GM12878 (cell line): ENCODE measurements at regions not wholly inside any gene's neighbourhood (a gene's known extent, or its start where the extent isn't known, plus 50 kb on each side); places are given as distances from the start of the nearest gene placed in this dataset.
A peak's percentile ranks its signal among the peaks of the same experiment; 100 is the strongest.

Experiments
- ATAC-seq: fragments of 200-7000 bp; cut with Tn5 transposase; 3 replicates; pipeline ENCODE4 v1.9.1; 2020; ENCODE audit warnings: mild to moderate bottlenecking, moderate library complexity
- BruUV-seq: library from RNA; stranded (reverse); fragments of 400-500 nt; replicated peaks from 2 replicates; lab custom pipeline; 2021; lab: Mats Ljungman, UMichigan
- CTCF ChIA-PET: fragments of 300-600 bp; sonication (Branson Sonifier 250); formaldehyde crosslinking; extraction: SDS; loops from one replicate; lab custom pipeline; 2021; ENCODE audit warnings: inconsistent platforms; lab: Yijun Ruan, JAX
- POLR2A ChIA-PET: fragments of 350-600 bp; formaldehyde crosslinking; extraction: SDS; loops from one replicate; lab custom pipeline; 2021; ENCODE audit warnings: inconsistent platforms; lab: Charles Lee
- RAD21 ChIA-PET: fragments of 300-600 bp; sonication (Branson Sonifier 250); formaldehyde crosslinking; loops from one replicate; lab custom pipeline; 2023; ENCODE audit warnings: antibody characterized with exemption; ENCODE audit not compliant: unreplicated experiment; lab: Charles Lee
- SMC1A ChIA-PET: fragments of 300-600 bp; sonication (Branson Sonifier 250); formaldehyde crosslinking; loops from one replicate; lab custom pipeline; 2023; ENCODE audit not compliant: unreplicated experiment, uncharacterized antibody; lab: Charles Lee
- DNase-seq: peaks from one replicate; pipeline ENCODE4 v3.0.0-alpha.2; 2011; ENCODE audit warnings: low read depth, low spot score
- FAIRE-seq: peaks from 3 replicates; lab custom pipeline; 2011; peaks lifted over from hg19 to GRCh38; lab: Jason Lieb, UNC
- H2AFZ ChIP-seq: 2 replicates; pipeline ENCODE4 v1.6.0; 2011; ENCODE audit warnings: low read depth, low read length, control low read depth; ENCODE audit not compliant: control insufficient read depth
- H3K27ac ChIP-seq: 2 replicates; pipeline ENCODE4 v1.5.1; 2011; ENCODE audit warnings: control low read depth; ENCODE audit not compliant: control insufficient read depth, insufficient read depth
- H3K27me3 ChIP-seq, 2 experiments: replicated peaks in 1 of 2; 2 replicates each; pipeline versions ENCODE4 v1.6.0 to v1.6.1; 2011; ENCODE audit warnings: low read length in 1 of 2; ENCODE audit not compliant: control insufficient read depth in 2 of 2, insufficient read depth in 2 of 2
- H3K36me3 ChIP-seq, 2 experiments: 2 replicates each; pipeline ENCODE4 v1.5.1; 2011; ENCODE audit warnings: low read length in 1 of 2; ENCODE audit not compliant: control insufficient read depth in 2 of 2, insufficient read depth in 2 of 2
- H3K4me1 ChIP-seq: 2 replicates; pipeline ENCODE4 v1.6.1; 2011; ENCODE audit warnings: mild to moderate bottlenecking, low read length, moderate library complexity, mixed read lengths; ENCODE audit not compliant: control insufficient read depth, insufficient read depth
- H3K4me2 ChIP-seq: 2 replicates; pipeline ENCODE4 v1.6.0; 2011; ENCODE audit warnings: control low read depth; ENCODE audit not compliant: control insufficient read depth, insufficient read depth
- H3K4me3 ChIP-seq: fragments of 200-600 bp; sonication (generic); 2 replicates; pipeline ENCODE4 v1.5.1; 2016
- H3K79me2 ChIP-seq: 2 replicates; pipeline ENCODE4 v1.6.0; 2011; ENCODE audit warnings: low read length; ENCODE audit not compliant: control insufficient read depth, insufficient read depth
- H3K9ac ChIP-seq: 2 replicates; pipeline ENCODE4 v1.8.0; 2011; ENCODE audit warnings: low read length, control low read depth, mixed read lengths; ENCODE audit not compliant: control insufficient read depth, insufficient read depth
- H3K9me3 ChIP-seq: replicated peaks from 3 replicates; pipeline ENCODE4 v1.5.1; 2011; ENCODE audit warnings: mild to moderate bottlenecking, low read length; ENCODE audit not compliant: control insufficient read depth, insufficient read depth
- H4K20me1 ChIP-seq: 2 replicates; pipeline ENCODE4 v1.6.0; 2011; ENCODE audit not compliant: control insufficient read depth, insufficient read depth
- IKZF1 ChIP-seq: fragments of 450-650 bp; conservative IDR thresholded peaks from 2 replicates; pipeline ENCODE4 v1.6.1; 2017; ENCODE audit warnings: antibody characterized with exemption, mild to moderate bottlenecking
- POLR2AphosphoS2 ChIP-seq: IDR thresholded peaks from 2 replicates; pipeline ENCODE4 v1.6.1; 2011; ENCODE audit warnings: low read depth, mild to moderate bottlenecking, low read length, improper control_type of control experiment, moderate library complexity
- RUNX3 ChIP-seq: IDR thresholded peaks from 2 replicates; pipeline ENCODE4 v1.6.1; 2012; ENCODE audit warnings: low read length, inconsistent platforms
- SRF ChIP-seq, 2 experiments: IDR thresholded peaks; 2 replicates each; pipeline ENCODE4 v1.6.1; 2011; ENCODE audit warnings: low read depth in 2 of 2, low read length in 2 of 2, mild to moderate bottlenecking in 1 of 2, moderate library complexity in 1 of 2
- ZNF622 ChIP-seq: fragments of 450-650 bp; IDR thresholded peaks from 2 replicates; pipeline ENCODE4 v1.6.1; 2017; ENCODE audit warnings: mild to moderate bottlenecking, inconsistent platforms
- WGBS: methylation state at CpG from one replicate; pipeline ENCODE4 v1.1.6; 2016; ENCODE audit warnings: low lambda C conversion rate; ENCODE audit not compliant: insufficient replicate concordance, insufficient coverage; ENCODE audit errors: missing lambda C conversion rate; 5-methylcytosine and 5-hydroxymethylcytosine counted together
- in situ Hi-C: fragments of 300-500 bp; cut with MboI; formaldehyde crosslinking; loops from 9 replicates; pipeline ENCODE4 v1.14.3; 2018; ENCODE audit warnings: mixed read lengths
- intact Hi-C: fragments of 100-400 bp; cut with micrococcal nuclease; formaldehyde crosslinking; loops from one replicate; pipeline ENCODE4 v1.14.2; 2022; ENCODE audit not compliant: unreplicated experiment
- TF ChIP-seq, protein P1 (sequence below): fragments of 450-650 bp; IDR thresholded peaks from 2 replicates; pipeline ENCODE4 v1.6.1; 2017; ENCODE audit warnings: antibody characterized with exemption, mild to moderate bottlenecking, moderate library complexity
- TF ChIP-seq, protein P2 (sequence below): fragments of 450-650 bp; conservative IDR thresholded peaks from 2 replicates; pipeline ENCODE4 v1.6.1; 2017; ENCODE audit warnings: mild to moderate bottlenecking, moderate library complexity

DNA sequence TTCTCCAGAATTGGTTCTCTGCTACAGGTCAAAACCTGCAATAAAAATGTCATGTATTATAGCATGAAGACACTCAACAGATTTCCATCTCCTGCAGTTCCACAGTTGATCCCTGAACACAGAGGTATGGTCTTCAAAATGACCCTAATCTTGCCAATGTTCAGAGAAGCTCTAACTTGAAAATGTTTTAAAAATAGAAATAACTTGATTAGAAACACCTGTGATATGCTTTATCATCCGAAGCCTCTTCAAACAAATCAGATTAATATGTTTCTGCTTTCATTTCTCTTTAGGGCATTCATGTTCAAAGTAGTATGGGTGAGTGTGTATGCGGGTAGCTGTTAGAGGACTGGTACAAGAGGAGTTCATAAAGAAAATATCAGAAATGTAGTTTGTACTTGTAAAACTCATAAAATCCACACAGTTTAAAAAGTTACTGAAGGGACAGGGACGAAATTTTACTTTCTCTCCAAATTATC is 60.4 kb downstream of the KCNRG start:
- BruUV-seq = no TSS peak
- peak overlapping the region; percentile 39 for H3K9ac ChIP-seq
- in situ Hi-C loops = no loop called here

DNA sequence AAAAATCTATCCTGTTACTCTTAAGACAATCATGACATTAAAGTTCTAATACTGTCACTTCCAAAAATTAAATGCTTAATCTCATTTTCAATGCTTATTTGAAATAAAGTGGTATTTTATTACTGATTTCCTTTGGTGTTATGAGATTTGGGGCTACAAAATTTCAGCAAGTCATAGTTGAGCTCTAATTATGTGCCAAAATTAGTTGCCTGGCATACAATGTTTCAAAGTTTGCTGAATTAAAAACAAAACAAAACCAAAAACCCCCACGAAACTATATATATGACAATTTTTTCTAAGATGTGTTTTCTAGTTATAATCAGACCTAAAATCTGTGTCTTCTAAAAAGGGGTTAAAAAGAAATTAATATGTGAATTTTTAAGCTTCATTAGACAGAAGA is 62.2 kb downstream of the KCNRG start:
- 0% methylated on average over 1 of the region's 1 CpG for WGBS
- no peak for DNase-seq
- Histone ChIP-seq H3K4me2 (peak overlapping the region; percentile 56), H3K4me3 (peak overlapping the region; percentile 49), H3K79me2 (peaks cover 97% of the 10 kb centered on the region), H3K36me3 (no peaks in the 10 kb centered on the region), H3K4me1 (no peaks in the 10 kb centered on the region), H3K27ac (peak overlapping the region; percentile 57), H4K20me1 (no peaks in the 10 kb centered on the region), H3K27me3 (no peaks in the 10 kb centered on the region), H3K9me3 (no peaks in the 10 kb centered on the region), H3K9ac (peak overlapping the region; percentile 39), H2AFZ (no peak overlapping the region)
- ChIA-PET POLR2A (interaction anchor here (0.9 to 7.9 kb wide), 3 partner anchors 47 to 141 kb away, joined by 3 to 80 read pairs (median 3); partner anchors contain the start of genes SPRYD7 and TRIM13), CTCF (interaction anchor here (0.9 to 15.3 kb wide), 3 partner anchors 10 to 834 kb away, joined by 3 to 159 read pairs (median 3); partner anchors contain the start of gene TRIM13), SMC1A (interaction anchor here (0.6 to 5.6 kb wide), 9 partner anchors 9 to 834 kb away, joined by 3 to 38 read pairs (median 3); partner anchors contain the start of gene TRIM13), RAD21 (interaction anchor here (0.5 to 13.9 kb wide), 5 partner anchors 9 to 836 kb away, joined by 3 to 175 read pairs (median 5); partner anchors contain the start of genes RNASEH2B, SPRYD7 and TRIM13)
- ATAC-seq = no peak
- intact Hi-C loops = loop anchor here (5.0 kb wide), 1 partner anchor 140 kb away; the partner anchor contains the start of gene SPRYD7
- in situ Hi-C loops = no loop called here
- no TSS peak for BruUV-seq
- no peak for FAIRE-seq
- no peak for TF ChIP-seq ZNF622
- no peak for TF ChIP-seq SRF (IDR thresholded peaks at IDR 0.05; ENCODE audit: low read depth in 2 of 2, low read length in 2 of 2)
- no peak for TF ChIP-seq IKZF1
- TF ChIP-seq, protein P1, sequence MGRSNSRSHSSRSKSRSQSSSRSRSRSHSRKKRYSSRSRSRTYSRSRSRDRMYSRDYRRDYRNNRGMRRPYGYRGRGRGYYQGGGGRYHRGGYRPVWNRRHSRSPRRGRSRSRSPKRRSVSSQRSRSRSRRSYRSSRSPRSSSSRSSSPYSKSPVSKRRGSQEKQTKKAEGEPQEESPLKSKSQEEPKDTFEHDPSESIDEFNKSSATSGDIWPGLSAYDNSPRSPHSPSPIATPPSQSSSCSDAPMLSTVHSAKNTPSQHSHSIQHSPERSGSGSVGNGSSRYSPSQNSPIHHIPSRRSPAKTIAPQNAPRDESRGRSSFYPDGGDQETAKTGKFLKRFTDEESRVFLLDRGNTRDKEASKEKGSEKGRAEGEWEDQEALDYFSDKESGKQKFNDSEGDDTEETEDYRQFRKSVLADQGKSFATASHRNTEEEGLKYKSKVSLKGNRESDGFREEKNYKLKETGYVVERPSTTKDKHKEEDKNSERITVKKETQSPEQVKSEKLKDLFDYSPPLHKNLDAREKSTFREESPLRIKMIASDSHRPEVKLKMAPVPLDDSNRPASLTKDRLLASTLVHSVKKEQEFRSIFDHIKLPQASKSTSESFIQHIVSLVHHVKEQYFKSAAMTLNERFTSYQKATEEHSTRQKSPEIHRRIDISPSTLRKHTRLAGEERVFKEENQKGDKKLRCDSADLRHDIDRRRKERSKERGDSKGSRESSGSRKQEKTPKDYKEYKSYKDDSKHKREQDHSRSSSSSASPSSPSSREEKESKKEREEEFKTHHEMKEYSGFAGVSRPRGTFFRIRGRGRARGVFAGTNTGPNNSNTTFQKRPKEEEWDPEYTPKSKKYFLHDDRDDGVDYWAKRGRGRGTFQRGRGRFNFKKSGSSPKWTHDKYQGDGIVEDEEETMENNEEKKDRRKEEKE = no peak
- TF ChIP-seq, protein P2, sequence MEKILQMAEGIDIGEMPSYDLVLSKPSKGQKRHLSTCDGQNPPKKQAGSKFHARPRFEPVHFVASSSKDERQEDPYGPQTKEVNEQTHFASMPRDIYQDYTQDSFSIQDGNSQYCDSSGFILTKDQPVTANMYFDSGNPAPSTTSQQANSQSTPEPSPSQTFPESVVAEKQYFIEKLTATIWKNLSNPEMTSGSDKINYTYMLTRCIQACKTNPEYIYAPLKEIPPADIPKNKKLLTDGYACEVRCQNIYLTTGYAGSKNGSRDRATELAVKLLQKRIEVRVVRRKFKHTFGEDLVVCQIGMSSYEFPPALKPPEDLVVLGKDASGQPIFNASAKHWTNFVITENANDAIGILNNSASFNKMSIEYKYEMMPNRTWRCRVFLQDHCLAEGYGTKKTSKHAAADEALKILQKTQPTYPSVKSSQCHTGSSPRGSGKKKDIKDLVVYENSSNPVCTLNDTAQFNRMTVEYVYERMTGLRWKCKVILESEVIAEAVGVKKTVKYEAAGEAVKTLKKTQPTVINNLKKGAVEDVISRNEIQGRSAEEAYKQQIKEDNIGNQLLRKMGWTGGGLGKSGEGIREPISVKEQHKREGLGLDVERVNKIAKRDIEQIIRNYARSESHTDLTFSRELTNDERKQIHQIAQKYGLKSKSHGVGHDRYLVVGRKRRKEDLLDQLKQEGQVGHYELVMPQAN = no peak

More for the DNA sequence above, 60.4 kb downstream of the KCNRG start:
- H2AFZ ChIP-seq = no peak overlapping the region
- H3K4me3 ChIP-seq = peak overlapping the region; percentile 48
- peak; percentile 81 for FAIRE-seq
- peak overlapping the region; percentile 85 for H3K4me2 ChIP-seq
- no peaks in the 10 kb centered on the region for H4K20me1 ChIP-seq
- H3K4me1 ChIP-seq = peaks cover 8% of the 10 kb centered on the region; the same call in 1 of the 2 replicates
- SMC1A ChIA-PET = interaction anchor here (1.0 to 5.6 kb wide), 8 partner anchors 8 to 836 kb away, joined by 3 to 38 read pairs (median 4); partner anchors contain the start of gene TRIM13
- 0 out of 2 replicates have a peak, but pooled peaks have one; percentile 28 for TF ChIP-seq RUNX3
- TF ChIP-seq POLR2AphosphoS2 = no peak
- TF ChIP-seq, all 136 proteins: peak for 1
- Histone ChIP-seq H3K9me3 (no peaks in the 10 kb centered on the region), H3K36me3 (no peaks in the 10 kb centered on the region), H3K79me2 (peaks cover 100% of the 10 kb centered on the region), H3K27me3 (no peaks in the 10 kb centered on the region), H3K27ac (peak overlapping the region; percentile 51)
- peak; percentile 67 for ATAC-seq
- DNase-seq = no peak
- CTCF ChIA-PET = interaction anchor here (0.6 to 15.3 kb wide), 6 partner anchors 8 to 99 kb away, joined by 3 to 159 read pairs (median 4); partner anchors contain the start of gene TRIM13
- 13% methylated on average over 3 of the region's 3 CpGs for WGBS
- intact Hi-C loops = loop anchor here (5.0 kb wide), 1 partner anchor 138 kb away; the partner anchor contains the start of gene SPRYD7
- RAD21 ChIA-PET = interaction anchor here (1.2 to 13.9 kb wide), 4 partner anchors 76 to 838 kb away, joined by 3 to 175 read pairs (median 62); partner anchors contain the start of genes RNASEH2B and TRIM13
- POLR2A ChIA-PET = interaction anchor here (0.8 to 2.3 kb wide), 3 partner anchors 50 to 837 kb away, joined by 3 to 8 read pairs (median 4); partner anchors contain the start of gene TRIM13
